Activated naive CD4-positive, alpha-beta T cell treated with anti-CD3 and anti-CD28 coated beads, Interleukin-2, amount 50 U/mL, for 16 hours (primary cell): ENCODE measurements at regions not wholly inside any gene's neighbourhood (a gene's known extent, or its start where the extent isn't known, plus 50 kb on each side); places are given as distances from the start of the nearest gene placed in this dataset.
"Not testable (repeated sequence)": the region's sequence is repeated elsewhere in the genome, so short reads cannot be mapped to it uniquely, and the experiment has no call there.

Source experiments
- DNase-seq: peaks from one replicate; pipeline ENCODE4 v3.0.0-alpha.2; 2020

DNA sequence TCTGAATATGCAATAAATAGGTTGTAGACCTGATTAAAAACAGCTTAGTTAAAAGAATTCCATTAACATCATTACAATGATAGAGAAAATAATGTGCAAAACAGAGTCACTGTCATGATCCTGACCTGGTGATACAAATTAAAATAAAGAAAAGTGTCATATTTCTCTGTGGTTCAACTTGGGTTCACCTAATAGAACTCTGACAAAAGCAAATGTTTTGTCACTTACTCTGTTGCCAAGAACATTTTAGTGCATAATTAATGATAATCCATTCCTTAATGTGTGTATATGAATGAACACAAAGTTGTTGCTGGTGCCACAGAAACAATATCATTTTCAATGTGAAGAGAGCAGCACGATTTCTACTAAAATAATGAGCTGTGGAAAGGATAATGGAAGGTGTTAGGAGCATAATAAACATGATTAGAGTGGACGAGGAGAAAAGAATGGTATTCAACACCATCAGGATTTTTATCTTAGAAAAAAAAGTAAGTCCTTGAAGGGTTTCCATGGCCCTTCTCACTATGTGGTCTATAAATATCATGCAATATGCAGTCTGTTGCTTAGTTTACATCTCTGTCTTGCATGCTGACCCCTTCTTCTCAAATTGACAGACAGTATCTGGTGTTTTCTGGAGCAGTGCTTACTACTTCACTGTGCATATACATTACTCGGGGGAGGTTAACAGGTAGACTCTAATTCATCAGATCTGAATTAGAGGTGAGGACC, 656.6 kb upstream of the MMS22L start:
- no peak for DNase-seq

- DNase-seq, result no peak
Observed at GRCh38 chr6:97947841-97948240, 664.8 kb upstream of the MMS22L start.

DNA sequence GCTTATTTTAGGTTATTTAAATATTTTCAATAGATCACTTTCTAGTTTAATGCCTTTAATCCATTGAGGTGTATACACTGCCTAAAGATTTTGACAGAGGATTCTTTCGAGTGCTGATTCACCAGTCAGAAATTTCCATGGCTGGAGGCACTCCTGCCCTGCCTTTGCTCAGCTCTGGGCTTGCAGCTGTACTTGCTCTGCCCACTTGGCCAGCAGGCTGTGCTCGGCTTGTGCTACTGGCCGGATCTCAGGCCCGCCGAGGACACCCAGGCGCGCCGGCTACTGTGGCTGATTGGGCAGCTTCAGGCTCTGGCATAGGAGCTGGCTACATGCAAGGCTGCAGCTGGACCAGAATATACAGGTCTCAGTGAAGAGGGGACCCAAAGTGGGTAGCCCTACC, 675.1 kb upstream of the MMS22L start:
- DNase-seq, result no peak

DNA sequence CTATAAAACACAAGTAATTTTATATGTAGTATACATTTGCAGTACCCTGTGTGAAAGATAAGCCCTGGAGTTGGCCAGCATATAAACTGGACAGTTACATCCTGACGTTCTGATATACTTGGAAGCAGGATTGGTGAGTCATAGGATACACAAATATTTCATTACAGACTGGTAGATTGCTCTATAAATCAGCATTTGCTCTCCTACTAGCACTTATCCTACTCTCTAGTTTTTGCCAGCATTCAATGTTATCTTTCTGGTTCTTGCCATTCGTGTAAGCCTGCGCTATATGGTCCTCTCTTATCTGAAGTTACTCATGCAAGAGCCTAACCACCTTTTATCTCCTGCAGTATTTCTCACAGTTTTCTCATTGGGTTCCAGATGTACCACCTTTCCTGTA, 680.2 kb upstream of the MMS22L start:
- no peak for DNase-seq

GRCh38 chr6:97969065-97969464, 686.0 kb upstream of the MMS22L start:
- no peak for DNase-seq

- no peak for DNase-seq
Observed at GRCh38 chr6:97977084-97977483, 694.1 kb upstream of the MMS22L start.

- DNase-seq, result no peak
Observed at GRCh38 chr6:97978855-97979271, 695.8 kb upstream of the MMS22L start.

DNA sequence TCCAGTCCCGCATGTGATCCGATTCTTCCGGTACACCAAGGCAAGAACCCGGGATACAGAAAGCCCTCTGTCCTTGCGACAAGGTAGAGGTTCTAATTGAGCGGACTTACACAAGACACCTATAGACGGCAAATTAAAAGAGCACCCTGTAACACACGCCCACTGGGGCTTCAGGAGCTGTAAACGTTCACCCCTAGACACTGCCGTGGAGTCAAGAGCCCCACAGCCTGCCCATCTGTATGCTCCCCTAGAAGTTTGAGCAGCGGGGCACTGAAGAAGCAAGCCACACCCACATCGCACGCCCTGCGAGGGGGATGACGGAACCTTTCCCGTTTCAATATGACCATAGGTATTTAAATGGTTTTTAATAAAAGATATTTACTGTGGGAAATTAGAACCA, 696.3 kb upstream of the MMS22L start:
- not testable (repeated sequence) for DNase-seq

DNA sequence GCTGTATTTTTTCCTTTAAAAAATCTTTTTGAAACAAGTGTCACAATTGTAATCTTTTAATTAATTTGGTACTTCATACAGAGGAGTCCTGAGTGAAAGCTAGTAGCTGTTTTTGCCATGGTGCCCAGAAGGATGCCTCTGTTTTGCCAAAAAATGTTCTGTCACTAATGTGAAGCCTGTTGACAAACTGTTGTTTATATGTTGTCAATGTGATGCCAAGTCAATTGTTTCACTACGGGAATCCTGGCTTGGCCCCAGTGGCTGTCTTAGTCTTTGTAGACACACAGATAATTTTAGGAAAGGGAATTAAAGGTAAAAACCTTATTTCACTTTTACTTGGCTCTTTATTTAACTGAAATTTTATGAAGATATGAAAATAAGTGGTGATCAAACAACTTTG, 706.4 kb upstream of the MMS22L start:
- no peak for DNase-seq

DNA sequence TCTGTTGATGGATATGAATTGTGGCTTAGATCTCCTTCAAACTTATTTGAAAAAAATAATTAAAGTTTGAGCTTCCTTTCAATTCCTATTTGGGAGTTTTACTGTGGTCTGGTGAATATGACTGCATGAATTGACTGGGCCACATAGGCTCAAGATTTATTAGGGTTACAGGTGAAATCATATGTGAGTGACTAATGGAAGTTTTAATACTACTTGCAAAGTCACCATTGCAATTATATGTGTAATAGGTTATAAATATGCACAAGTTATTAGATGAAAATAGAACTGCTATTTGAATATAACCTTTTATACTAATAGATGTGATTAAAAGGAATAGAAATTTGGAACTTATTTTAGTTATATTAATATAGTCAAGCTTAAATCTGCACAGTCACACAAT, 712.1 kb upstream of the MMS22L start:
- DNase-seq, result no peak

GRCh38 chr6:98002678-98003077, 719.7 kb upstream of the MMS22L start:
- DNase-seq, result no peak

GRCh38 chr6:98014442-98015201, 731.6 kb upstream of the MMS22L start:
- DNase-seq, result no peak

DNA sequence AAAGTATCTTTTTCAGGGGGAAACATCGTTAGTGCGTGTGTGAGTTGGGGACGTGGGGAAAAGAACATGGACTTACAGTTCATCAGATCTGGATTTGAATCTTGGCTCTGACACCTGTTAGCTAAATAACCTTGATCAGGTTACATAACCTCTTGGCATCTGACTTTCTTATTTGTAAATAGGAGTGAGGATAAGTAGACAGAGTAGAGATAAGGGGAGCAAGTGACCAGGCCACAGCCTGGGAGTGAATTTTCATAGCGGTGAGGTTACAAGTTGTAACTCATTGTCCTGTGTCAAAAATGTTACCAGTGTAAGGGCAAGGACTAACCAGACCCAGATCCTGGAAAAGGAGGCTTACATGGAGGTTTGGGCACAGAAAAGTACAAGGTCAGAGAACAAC, 733.5 kb upstream of the MMS22L start:
- DNase-seq, result no peak

- no peak for DNase-seq
Observed at GRCh38 chr6:98020222-98020621, 737.2 kb upstream of the MMS22L start.

DNA sequence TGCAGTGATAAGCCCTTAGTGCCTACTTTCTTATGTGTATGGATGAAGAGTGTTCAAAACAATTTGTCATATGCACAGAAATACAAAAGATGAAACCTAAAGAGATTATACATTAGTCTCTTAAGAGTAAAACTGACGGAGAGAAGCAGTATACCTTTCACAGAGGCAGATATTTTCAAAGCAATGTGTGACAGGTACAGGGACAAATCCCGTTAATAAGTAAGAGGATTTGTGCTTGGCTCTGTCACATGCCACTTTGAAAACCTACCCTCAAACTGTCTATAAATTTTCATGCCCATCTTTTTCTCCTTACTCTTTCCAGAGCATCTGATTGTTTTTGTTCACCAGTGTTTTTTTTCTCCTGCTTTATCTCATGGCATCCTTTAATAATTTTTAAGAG, 741.3 kb upstream of the MMS22L start:
- no peak for DNase-seq

GRCh38 chr6:98027898-98028297, 744.9 kb upstream of the MMS22L start:
- no peak for DNase-seq

DNA sequence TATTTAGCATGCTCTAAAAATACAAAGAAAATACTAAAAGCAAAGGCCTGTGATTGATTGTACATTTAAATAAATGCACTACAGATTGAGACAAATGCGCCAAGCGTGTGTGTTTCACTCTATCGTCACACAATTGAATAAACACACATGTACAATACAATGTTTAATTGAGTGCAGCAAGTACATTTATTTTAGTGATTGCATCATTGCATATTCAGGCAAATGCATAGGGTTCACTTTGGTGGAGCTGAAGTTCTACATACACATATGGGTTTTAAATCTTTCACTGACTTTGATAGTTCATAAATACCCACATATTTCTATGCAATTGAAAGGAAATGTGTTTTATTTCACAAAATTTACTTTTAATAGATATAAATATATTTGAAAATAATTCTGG, 750.6 kb upstream of the MMS22L start:
- DNase-seq, result no peak

DNA sequence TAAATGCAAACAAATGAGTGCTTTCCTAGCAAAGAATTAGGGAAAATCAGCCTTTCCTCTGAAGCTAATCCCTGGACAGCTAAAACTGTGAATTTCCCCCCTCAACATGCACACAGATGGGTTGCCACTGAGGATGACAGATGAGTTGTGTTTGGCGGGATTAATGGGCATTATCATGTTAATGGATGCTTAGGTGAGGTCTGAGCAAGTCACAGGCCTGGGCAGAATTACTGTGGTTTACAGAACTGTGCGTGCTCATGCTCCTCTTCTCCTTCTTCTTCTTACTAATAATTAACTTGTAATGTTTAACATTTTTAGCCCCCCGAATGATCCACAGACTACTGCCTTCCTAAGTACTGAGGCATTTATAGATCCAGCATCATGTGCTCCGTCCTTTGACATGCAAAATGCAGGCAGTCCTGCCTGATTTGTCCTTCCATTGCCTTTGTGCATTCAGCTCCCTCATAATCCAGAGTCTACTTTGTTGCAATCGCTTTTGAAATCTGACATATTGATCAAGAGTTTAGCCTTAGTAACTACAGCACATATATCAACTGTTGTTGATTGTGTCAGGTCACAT, 753.4 kb upstream of the MMS22L start:
- no peak for DNase-seq

DNA sequence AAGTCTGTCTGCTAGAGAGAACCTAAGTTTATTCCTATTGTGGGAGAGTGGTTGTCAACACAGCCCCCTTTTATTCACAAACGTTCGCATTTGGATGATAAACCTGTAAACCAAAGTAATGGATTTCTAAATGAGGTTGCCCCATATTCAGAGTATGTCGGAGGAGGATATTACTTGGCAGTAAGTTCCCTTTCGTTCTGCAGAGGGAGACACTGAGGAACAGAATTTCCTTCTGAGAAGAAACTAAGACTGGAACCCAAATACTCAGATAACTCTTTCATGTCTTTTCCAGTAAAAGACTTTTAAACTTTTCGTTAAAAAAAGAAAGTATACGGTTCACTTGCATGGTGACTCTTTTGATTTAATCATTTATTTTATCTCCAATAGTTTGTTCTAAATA, 754.6 kb upstream of the MMS22L start:
- no peak for DNase-seq

GRCh38 chr6:98039443-98039842, 756.4 kb upstream of the MMS22L start:
- no peak for DNase-seq

- DNase-seq, result no peak
Observed at GRCh38 chr6:98039904-98040607, 757.0 kb upstream of the MMS22L start.

DNA sequence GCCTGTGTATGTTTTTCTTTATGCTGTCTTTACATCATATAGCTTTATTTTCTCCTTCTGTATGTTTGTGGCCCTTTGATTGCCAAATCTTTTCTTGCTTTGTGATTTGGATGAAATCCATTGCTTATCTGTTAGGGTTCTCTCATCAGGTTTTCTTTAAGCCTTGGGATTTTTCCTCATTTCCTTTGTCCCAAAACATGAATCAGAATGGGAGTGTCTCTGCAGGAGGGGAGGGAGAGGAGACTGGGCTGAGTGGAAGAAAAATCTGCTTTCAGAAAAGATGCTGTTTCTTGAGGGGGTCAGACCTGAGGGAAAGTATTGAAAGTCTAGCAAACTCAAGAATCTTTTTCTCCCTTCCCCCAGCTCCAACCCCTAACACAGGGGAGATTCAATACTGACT, 758.0 kb upstream of the MMS22L start:
- no peak for DNase-seq

DNA sequence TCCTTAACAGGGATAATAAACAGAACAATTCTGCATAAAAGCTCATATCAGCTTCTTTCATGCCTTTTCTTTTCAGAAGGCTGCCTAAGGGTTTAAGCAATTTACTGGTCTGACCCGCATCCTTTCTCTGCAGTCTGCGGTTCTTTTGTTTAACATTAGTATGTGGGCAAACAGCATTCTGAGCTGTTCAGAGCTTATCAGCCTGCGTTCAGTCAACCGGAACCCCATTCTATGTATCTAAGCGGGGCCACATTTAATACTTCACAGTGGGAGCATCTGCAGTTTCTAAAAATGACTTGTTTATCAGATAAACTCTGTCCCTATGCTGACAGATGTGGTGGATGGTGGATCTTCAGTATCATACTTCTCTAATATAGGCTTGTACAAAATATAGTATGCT, 758.9 kb upstream of the MMS22L start:
- no peak for DNase-seq

DNA sequence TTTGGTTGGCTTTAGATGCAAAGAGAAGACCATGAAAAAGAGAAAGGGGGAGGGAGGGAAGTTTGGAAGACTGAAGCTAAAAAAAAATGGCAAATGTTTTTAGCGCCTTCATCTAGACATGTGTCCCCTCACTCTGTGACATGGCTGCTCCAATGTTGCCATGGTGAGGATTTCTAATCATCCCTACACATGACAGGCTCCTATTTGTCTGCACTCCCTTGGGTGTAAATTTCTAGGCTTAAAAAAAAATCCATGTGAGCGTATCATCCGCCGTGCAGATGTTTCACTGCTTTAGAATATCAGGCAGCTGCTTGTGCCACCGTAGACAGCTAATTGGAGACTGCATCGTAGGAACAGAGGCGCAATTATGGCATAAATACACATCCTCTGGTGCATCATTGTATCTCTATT, 761.1 kb upstream of the MMS22L start:
- no peak for DNase-seq
